ENCODE measurements at regions not wholly inside any gene's neighbourhood (a gene's known extent, or its start where the extent isn't known, plus 50 kb on each side); places are given as distances from the start of the nearest gene placed in this dataset.

DNA sequence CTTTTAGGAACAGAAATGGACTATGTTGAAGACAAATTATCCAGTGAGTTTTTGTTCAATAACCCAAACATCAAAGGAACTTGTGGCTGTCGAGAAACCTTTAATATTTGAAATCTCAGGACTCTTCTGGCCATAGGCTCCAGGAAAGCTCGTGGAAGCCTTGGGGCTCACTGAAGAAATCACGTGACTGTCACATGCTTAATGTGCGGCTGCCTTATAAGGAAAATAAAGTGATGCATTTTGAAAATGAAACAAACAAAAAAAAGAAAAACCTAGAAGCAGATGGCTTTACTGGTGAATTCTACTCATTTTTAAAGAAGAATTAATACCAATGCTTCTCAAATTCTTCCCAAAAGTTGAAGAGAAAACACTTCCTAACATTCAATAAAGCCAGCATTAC is 228.4 kb upstream of the RAB4A start:
- Histone ChIP-seq H3K79me2 (replicated peaks; ENCODE audit: insufficient read depth) (no peaks in the 10 kb centered on the region), H3K4me3 (no peak overlapping the region), H2AFZ (no peak overlapping the region), H3K36me3 (ENCODE audit: insufficient read depth) (no peaks in the 10 kb centered on the region), H3K4me1 (ENCODE audit: insufficient read depth) (peaks cover 6% of the 10 kb centered on the region; the same call in 1 of the 2 replicates), H3K9me2 (ENCODE audit: insufficient read depth) (0 out of 2 replicates have a peak, but pooled peaks cover 2% of the 10 kb centered on the region), H3K4me2 (no peak overlapping the region), H3F3A (replicated peaks; ENCODE audit: low read depth) (no peaks in the 10 kb centered on the region), H3K27me3 (ENCODE audit: insufficient read depth) (no peaks in the 10 kb centered on the region), H3K27ac (ENCODE audit: low read depth) (no peak overlapping the region), H4K20me1 (replicated peaks; ENCODE audit: insufficient read depth) (no peaks in the 10 kb centered on the region)
- Mint-ChIP-seq H3K9me3 (no peaks in the 10 kb centered on the region), H3K27ac (no peak overlapping the region), H3K36me3 (ENCODE audit: low read depth) (no peaks in the 10 kb centered on the region), H3K4me3 (no peak overlapping the region), H3K4me1 (peaks cover 11% of the 10 kb centered on the region), H3K27me3 (ENCODE audit: insufficient read depth, low read depth, poor library complexity) (peaks cover 8% of the 10 kb centered on the region)
- no peak for DNase-seq (ENCODE audit: low spot score)
- no peak for TF ChIP-seq NANOG (IDR thresholded peaks at IDR 0.05; ENCODE audit: borderline replicate concordance)
- no peak for ATAC-seq

DNA sequence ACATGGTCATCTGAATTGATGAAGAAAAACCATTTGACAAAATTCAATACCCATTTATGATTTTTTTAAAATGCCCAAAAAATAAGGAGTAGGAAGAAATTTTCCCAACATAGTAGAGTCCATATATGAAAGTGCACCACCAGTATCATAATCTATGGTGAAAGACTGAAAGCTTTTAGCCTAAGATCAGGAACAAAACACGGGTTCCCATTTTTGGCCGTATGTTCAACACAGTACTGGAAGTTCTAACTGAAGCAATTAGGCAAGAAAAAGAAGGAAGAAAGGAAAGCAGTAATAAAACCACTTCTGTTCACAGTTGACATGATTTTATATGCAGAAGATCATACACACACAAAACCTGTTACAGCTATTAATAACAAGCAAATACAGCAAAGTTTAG is 227.8 kb upstream of the RAB4A start:
- ATAC-seq = no peak
- H3K4me3 Mint-ChIP-seq = no peak overlapping the region
- H2AFZ ChIP-seq = no peak overlapping the region
- TF ChIP-seq CREB1 (CRISPR knock-in tag; IDR thresholded peaks at IDR 0.05; ENCODE audit: low read depth) (no peak), NANOG (IDR thresholded peaks at IDR 0.05; ENCODE audit: borderline replicate concordance) (no peak), JUNB (IDR thresholded peaks at IDR 0.05; ENCODE audit: unreplicated experiment) (no peak), EZH2phosphoT487 (IDR thresholded peaks at IDR 0.05; ENCODE audit: unreplicated experiment) (no peak), POLR2AphosphoS5 (IDR thresholded peaks at IDR 0.05; ENCODE audit: low read depth) (no peak), STAT1 (IDR thresholded peaks at IDR 0.05; ENCODE audit: unreplicated experiment) (no peak), ZNF114 (CRISPR knock-in tag; IDR thresholded peaks at IDR 0.05) (no peak), ZNF331 (CRISPR knock-in tag; IDR thresholded peaks at IDR 0.05; ENCODE audit: low read depth) (no peak)
- TF ChIP-seq, protein P1, sequence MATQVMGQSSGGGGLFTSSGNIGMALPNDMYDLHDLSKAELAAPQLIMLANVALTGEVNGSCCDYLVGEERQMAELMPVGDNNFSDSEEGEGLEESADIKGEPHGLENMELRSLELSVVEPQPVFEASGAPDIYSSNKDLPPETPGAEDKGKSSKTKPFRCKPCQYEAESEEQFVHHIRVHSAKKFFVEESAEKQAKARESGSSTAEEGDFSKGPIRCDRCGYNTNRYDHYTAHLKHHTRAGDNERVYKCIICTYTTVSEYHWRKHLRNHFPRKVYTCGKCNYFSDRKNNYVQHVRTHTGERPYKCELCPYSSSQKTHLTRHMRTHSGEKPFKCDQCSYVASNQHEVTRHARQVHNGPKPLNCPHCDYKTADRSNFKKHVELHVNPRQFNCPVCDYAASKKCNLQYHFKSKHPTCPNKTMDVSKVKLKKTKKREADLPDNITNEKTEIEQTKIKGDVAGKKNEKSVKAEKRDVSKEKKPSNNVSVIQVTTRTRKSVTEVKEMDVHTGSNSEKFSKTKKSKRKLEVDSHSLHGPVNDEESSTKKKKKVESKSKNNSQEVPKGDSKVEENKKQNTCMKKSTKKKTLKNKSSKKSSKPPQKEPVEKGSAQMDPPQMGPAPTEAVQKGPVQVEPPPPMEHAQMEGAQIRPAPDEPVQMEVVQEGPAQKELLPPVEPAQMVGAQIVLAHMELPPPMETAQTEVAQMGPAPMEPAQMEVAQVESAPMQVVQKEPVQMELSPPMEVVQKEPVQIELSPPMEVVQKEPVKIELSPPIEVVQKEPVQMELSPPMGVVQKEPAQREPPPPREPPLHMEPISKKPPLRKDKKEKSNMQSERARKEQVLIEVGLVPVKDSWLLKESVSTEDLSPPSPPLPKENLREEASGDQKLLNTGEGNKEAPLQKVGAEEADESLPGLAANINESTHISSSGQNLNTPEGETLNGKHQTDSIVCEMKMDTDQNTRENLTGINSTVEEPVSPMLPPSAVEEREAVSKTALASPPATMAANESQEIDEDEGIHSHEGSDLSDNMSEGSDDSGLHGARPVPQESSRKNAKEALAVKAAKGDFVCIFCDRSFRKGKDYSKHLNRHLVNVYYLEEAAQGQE (IDR thresholded peaks at IDR 0.05; ENCODE audit: unreplicated experiment) = no peak
- TF ChIP-seq, protein P2, sequence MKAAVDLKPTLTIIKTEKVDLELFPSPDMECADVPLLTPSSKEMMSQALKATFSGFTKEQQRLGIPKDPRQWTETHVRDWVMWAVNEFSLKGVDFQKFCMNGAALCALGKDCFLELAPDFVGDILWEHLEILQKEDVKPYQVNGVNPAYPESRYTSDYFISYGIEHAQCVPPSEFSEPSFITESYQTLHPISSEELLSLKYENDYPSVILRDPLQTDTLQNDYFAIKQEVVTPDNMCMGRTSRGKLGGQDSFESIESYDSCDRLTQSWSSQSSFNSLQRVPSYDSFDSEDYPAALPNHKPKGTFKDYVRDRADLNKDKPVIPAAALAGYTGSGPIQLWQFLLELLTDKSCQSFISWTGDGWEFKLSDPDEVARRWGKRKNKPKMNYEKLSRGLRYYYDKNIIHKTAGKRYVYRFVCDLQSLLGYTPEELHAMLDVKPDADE (IDR thresholded peaks at IDR 0.05) = no peak
- TF ChIP-seq, protein P3, sequence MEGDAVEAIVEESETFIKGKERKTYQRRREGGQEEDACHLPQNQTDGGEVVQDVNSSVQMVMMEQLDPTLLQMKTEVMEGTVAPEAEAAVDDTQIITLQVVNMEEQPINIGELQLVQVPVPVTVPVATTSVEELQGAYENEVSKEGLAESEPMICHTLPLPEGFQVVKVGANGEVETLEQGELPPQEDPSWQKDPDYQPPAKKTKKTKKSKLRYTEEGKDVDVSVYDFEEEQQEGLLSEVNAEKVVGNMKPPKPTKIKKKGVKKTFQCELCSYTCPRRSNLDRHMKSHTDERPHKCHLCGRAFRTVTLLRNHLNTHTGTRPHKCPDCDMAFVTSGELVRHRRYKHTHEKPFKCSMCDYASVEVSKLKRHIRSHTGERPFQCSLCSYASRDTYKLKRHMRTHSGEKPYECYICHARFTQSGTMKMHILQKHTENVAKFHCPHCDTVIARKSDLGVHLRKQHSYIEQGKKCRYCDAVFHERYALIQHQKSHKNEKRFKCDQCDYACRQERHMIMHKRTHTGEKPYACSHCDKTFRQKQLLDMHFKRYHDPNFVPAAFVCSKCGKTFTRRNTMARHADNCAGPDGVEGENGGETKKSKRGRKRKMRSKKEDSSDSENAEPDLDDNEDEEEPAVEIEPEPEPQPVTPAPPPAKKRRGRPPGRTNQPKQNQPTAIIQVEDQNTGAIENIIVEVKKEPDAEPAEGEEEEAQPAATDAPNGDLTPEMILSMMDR (conservative IDR thresholded peaks at IDR 0.05; ENCODE audit: low read depth in 2 of 2) = no peak

More for the DNA sequence above, 227.8 kb upstream of the RAB4A start:
- Histone ChIP-seq H3K9me2 (ENCODE audit: insufficient read depth) (peaks cover 6% of the 10 kb centered on the region; the same call in 1 of the 2 replicates), H3K4me1 (ENCODE audit: insufficient read depth) (peaks cover 12% of the 10 kb centered on the region), H3K27me3 (ENCODE audit: insufficient read depth) (no peaks in the 10 kb centered on the region), H3F3A (replicated peaks; ENCODE audit: low read depth) (no peaks in the 10 kb centered on the region), H4K20me1 (replicated peaks; ENCODE audit: insufficient read depth) (no peaks in the 10 kb centered on the region), H3K4me2 (no peak overlapping the region), H3K4me3 (no peak overlapping the region), H3K79me2 (replicated peaks; ENCODE audit: insufficient read depth) (no peaks in the 10 kb centered on the region), H3K27ac (ENCODE audit: low read depth) (no peak overlapping the region), H3K36me3 (ENCODE audit: insufficient read depth) (no peaks in the 10 kb centered on the region)
- no peak for DNase-seq (ENCODE audit: low spot score)
- H3K27ac Mint-ChIP-seq = no peak overlapping the region
- H3K9me3 Mint-ChIP-seq = no peaks in the 10 kb centered on the region
- peaks cover 13% of the 10 kb centered on the region for H3K27me3 Mint-ChIP-seq (ENCODE audit: insufficient read depth, low read depth, poor library complexity)
- H3K36me3 Mint-ChIP-seq (ENCODE audit: low read depth) = no peaks in the 10 kb centered on the region
- peaks cover 12% of the 10 kb centered on the region for H3K4me1 Mint-ChIP-seq

All from GM23338 (cell line).